Osteocyte (in vitro differentiated cells): ENCODE measurements at regions not wholly inside any gene's neighbourhood (a gene's known extent, or its start where the extent isn't known, plus 50 kb on each side); places are given as distances from the start of the nearest gene placed in this dataset.

Source experiments
- DNase-seq: peaks from one replicate; pipeline ENCODE4 v3.0.0; 2021; ENCODE audit warnings: mixed read lengths; ENCODE audit not compliant: unreplicated experiment; ENCODE audit errors: extremely low spot score
- H3K27ac Mint-ChIP-seq: one replicate; pipeline ENCODE4 v1.8.0; 2021; ENCODE audit warnings: mild to moderate bottlenecking, mixed read lengths; ENCODE audit not compliant: unreplicated experiment
- H3K27me3 Mint-ChIP-seq: one replicate; pipeline ENCODE4 v1.8.0; 2021; ENCODE audit warnings: mixed read lengths; ENCODE audit not compliant: unreplicated experiment
- H3K36me3 Mint-ChIP-seq: one replicate; pipeline ENCODE4 v1.8.0; 2021; ENCODE audit warnings: mixed read lengths; ENCODE audit not compliant: unreplicated experiment
- H3K4me1 Mint-ChIP-seq: one replicate; pipeline ENCODE4 v1.8.0; 2021; ENCODE audit warnings: mixed read lengths; ENCODE audit not compliant: unreplicated experiment
- H3K4me3 Mint-ChIP-seq: one replicate; pipeline ENCODE4 v1.8.0; 2021; ENCODE audit warnings: mild to moderate bottlenecking, moderate library complexity, mixed read lengths; ENCODE audit not compliant: unreplicated experiment
- H3K9me3 Mint-ChIP-seq: one replicate; pipeline ENCODE4 v1.8.0; 2021; ENCODE audit warnings: mixed read lengths; ENCODE audit not compliant: unreplicated experiment
- TF ChIP-seq, protein P1 (sequence below): fragments of 200-600 bp; sonication (generic); IDR thresholded peaks from 2 replicates; pipeline ENCODE4 v1.5.0; 2021; ENCODE audit warnings: antibody characterized with exemption, mild to moderate bottlenecking, moderate library complexity

DNA sequence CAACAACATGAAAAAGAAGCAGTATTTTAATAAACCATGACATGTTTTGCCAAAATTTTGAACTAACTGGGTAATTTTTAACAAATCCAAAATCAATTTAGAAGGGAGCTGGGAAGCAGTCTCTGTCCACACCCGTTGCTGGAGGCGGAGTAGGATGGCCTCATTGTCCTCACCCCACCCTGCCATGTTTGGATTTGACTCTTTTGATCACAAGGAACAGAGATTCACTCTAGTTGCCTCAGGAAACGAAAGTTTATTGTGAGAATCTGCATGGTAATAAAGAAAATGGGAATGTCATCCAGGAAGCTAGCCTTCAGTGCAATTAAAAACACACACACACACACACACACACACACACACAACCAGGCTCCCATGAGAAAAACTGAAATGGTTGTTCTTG, 145.4 kb downstream of the SLC30A10 start:
- no peak for DNase-seq
- Mint-ChIP-seq H3K27me3 (peaks cover 3% of the 10 kb centered on the region), H3K9me3 (no peaks in the 10 kb centered on the region), H3K4me3 (no peak overlapping the region), H3K4me1 (no peaks in the 10 kb centered on the region), H3K36me3 (no peaks in the 10 kb centered on the region), H3K27ac (no peak overlapping the region)
- TF ChIP-seq, protein P1, sequence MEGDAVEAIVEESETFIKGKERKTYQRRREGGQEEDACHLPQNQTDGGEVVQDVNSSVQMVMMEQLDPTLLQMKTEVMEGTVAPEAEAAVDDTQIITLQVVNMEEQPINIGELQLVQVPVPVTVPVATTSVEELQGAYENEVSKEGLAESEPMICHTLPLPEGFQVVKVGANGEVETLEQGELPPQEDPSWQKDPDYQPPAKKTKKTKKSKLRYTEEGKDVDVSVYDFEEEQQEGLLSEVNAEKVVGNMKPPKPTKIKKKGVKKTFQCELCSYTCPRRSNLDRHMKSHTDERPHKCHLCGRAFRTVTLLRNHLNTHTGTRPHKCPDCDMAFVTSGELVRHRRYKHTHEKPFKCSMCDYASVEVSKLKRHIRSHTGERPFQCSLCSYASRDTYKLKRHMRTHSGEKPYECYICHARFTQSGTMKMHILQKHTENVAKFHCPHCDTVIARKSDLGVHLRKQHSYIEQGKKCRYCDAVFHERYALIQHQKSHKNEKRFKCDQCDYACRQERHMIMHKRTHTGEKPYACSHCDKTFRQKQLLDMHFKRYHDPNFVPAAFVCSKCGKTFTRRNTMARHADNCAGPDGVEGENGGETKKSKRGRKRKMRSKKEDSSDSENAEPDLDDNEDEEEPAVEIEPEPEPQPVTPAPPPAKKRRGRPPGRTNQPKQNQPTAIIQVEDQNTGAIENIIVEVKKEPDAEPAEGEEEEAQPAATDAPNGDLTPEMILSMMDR, result no peak

DNA sequence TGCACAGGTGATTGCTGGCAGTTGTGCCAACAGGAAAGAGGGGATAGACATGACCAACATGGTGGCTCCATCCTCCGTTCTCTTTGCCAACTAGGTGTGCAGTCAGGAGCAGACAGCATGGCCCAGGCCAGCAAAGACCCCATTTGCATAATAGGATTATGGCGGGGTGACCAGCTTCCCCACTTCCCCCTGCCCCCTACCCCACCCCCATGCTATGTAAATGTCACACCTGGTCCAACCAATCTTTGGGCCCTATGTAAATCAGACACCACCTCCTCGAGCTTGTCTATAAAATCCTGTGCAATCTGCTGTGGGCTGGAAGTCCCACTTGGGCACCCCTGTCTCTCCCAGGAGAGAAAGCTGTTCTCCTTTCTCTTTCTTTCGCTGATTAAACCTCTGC, 146.0 kb downstream of the SLC30A10 start:
- no peaks in the 10 kb centered on the region for H3K9me3 Mint-ChIP-seq
- peaks cover 3% of the 10 kb centered on the region for H3K27me3 Mint-ChIP-seq
- no peak for DNase-seq
- no peak overlapping the region for H3K4me3 Mint-ChIP-seq
- H3K27ac Mint-ChIP-seq, result no peak overlapping the region
- no peaks in the 10 kb centered on the region for H3K36me3 Mint-ChIP-seq
- H3K4me1 Mint-ChIP-seq, result no peaks in the 10 kb centered on the region
- TF ChIP-seq, protein P1, result no peak

DNA sequence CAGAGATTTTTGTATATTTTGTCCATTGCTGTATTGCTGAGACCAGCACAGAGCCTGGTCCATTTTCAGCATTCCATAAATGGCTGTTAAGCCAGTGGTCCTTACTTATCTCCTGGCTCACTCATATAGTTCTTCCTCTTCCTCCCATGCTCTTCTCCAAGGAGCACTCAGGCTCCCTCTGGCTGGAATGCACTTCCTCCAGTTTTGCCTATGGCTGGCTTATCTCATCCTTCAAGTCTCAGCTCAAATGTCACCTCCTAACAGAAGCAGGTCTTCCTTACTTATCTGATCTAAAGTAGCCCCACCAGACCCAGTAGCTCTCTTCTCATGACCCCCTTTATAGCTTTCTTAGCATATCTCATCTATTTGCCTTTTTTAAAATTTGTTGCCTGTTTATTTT, 146.9 kb downstream of the SLC30A10 start:
- DNase-seq, result no peak
- Mint-ChIP-seq H3K36me3 (no peaks in the 10 kb centered on the region), H3K9me3 (no peaks in the 10 kb centered on the region), H3K4me1 (no peaks in the 10 kb centered on the region), H3K27ac (no peak overlapping the region), H3K4me3 (no peak overlapping the region), H3K27me3 (peaks cover 3% of the 10 kb centered on the region)
- TF ChIP-seq, protein P1, result no peak

DNA sequence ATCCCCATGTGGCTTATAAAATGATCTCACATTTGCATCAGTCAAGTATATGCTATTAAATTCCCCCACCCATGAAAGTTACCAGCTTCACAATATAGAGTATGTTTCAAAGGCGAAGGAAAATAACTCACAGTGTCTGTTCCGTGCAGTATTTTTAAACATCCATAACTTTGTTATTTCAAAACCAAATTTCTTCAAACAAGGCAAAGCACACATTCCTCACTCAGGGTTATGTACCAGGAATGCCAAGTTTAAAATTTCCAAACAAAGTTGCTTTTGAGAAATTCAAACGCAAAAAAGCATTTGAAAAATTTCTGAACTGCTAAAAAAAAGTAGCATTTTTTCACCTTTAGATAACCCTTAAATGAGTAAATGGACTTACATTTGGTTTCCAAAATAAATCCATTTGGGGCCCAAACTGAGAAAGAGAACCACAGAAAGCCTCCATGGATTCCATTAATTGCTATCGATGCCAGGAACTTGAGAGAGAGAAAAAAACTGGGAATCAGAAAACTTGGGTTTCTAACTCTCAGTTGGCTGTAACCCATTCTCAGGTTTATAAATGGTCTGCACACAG, 149.5 kb downstream of the SLC30A10 start:
- Mint-ChIP-seq H3K9me3 (no peaks in the 10 kb centered on the region), H3K4me3 (no peak overlapping the region), H3K4me1 (no peaks in the 10 kb centered on the region), H3K27ac (no peak overlapping the region), H3K27me3 (peaks cover 3% of the 10 kb centered on the region), H3K36me3 (no peaks in the 10 kb centered on the region)
- DNase-seq, result no peak
- TF ChIP-seq, protein P1, result no peak

- no peaks in the 10 kb centered on the region for H3K4me1 Mint-ChIP-seq
- TF ChIP-seq, protein P1, result no peak
- H3K9me3 Mint-ChIP-seq, result no peaks in the 10 kb centered on the region
- H3K4me3 Mint-ChIP-seq, result no peak overlapping the region
- no peaks in the 10 kb centered on the region for H3K27me3 Mint-ChIP-seq
- H3K27ac Mint-ChIP-seq, result no peak overlapping the region
- H3K36me3 Mint-ChIP-seq, result no peaks in the 10 kb centered on the region
- DNase-seq, result no peak
Observed at GRCh38 chr1:219778110-219778509, 150.2 kb downstream of the SLC30A10 start.
